Activated B cell treated with CpG ODN at 0.5 μM for 24 hours (primary cell): ENCODE measurements at regions not wholly inside any gene's neighbourhood (a gene's known extent, or its start where the extent isn't known, plus 50 kb on each side); places are given as distances from the start of the nearest gene placed in this dataset.

Experiments
- ATAC-seq: fragments of 200-7000 bp; cut with Tn5 transposase; one replicate; pipeline ENCODE4 v1.10.0; 2021; ENCODE audit warnings: low read depth, mild to moderate bottlenecking, moderate library complexity
- CTCF ChIA-PET: fragments of 350-600 bp; sonication (Branson Sonifier 250); formaldehyde crosslinking; loops from one replicate; lab custom pipeline; 2021; ENCODE audit warnings: antibody characterized with exemption; lab: Charles Lee
- POLR2A ChIA-PET: fragments of 350-600 bp; sonication (Branson Sonifier 250); formaldehyde crosslinking; loops from one replicate; lab custom pipeline; 2021; ENCODE audit warnings: antibody characterized with exemption; lab: Charles Lee
- DNase-seq: peaks from one replicate; pipeline ENCODE4 v3.0.0; 2022
- H3K27ac Mint-ChIP-seq: one replicate; pipeline ENCODE4 v1.8.0; 2020; ENCODE audit warnings: mixed read lengths
- H3K27me3 Mint-ChIP-seq: one replicate; pipeline ENCODE4 v1.8.0; 2021; ENCODE audit warnings: mixed read lengths
- H3K36me3 Mint-ChIP-seq: one replicate; pipeline ENCODE4 v1.8.0; 2021; ENCODE audit warnings: low read depth, mixed read lengths
- H3K4me1 Mint-ChIP-seq: one replicate; pipeline ENCODE4 v1.8.0; 2021; ENCODE audit warnings: mixed read lengths
- H3K4me3 Mint-ChIP-seq: one replicate; pipeline ENCODE4 v1.8.0; 2020; ENCODE audit warnings: mild to moderate bottlenecking, mixed read lengths
- H3K9me3 Mint-ChIP-seq: one replicate; pipeline ENCODE4 v1.8.0; 2020; ENCODE audit warnings: mixed read lengths
- intact Hi-C: fragments of 100-400 bp; cut with micrococcal nuclease; formaldehyde crosslinking; loops from one replicate; pipeline ENCODE4 v1.15.1; 2024
- TF ChIP-seq, protein P1 (sequence below): fragments of 200-600 bp; IDR thresholded peaks from one replicate; pipeline ENCODE4 v1.8.0; 2022; ENCODE audit warnings: antibody characterized with exemption, mild to moderate bottlenecking

DNA sequence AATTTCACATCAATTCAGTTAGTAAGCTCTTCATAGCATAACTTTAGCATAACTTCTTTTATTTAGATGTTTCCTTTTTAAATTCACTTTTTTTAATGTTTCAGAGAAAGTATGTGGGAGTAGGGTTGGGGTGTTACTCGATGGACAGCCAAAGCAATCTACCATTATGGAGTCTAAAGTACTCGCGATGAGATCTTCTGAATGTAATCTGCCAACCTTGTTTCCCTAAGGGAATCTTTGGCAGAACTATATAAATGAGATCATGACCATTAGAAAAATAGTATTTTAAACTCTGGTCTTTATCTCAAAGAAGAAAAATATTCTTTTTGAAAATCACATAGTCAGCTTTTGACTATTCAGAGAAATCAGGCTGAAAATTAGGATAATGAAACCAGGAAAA lies 103.9 kb downstream of the BBS10 start:
- CTCF ChIA-PET, result no interaction called here
- H3K4me1 Mint-ChIP-seq, result no peaks in the 10 kb centered on the region
- TF ChIP-seq, protein P1, sequence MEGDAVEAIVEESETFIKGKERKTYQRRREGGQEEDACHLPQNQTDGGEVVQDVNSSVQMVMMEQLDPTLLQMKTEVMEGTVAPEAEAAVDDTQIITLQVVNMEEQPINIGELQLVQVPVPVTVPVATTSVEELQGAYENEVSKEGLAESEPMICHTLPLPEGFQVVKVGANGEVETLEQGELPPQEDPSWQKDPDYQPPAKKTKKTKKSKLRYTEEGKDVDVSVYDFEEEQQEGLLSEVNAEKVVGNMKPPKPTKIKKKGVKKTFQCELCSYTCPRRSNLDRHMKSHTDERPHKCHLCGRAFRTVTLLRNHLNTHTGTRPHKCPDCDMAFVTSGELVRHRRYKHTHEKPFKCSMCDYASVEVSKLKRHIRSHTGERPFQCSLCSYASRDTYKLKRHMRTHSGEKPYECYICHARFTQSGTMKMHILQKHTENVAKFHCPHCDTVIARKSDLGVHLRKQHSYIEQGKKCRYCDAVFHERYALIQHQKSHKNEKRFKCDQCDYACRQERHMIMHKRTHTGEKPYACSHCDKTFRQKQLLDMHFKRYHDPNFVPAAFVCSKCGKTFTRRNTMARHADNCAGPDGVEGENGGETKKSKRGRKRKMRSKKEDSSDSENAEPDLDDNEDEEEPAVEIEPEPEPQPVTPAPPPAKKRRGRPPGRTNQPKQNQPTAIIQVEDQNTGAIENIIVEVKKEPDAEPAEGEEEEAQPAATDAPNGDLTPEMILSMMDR, result no peak

DNA sequence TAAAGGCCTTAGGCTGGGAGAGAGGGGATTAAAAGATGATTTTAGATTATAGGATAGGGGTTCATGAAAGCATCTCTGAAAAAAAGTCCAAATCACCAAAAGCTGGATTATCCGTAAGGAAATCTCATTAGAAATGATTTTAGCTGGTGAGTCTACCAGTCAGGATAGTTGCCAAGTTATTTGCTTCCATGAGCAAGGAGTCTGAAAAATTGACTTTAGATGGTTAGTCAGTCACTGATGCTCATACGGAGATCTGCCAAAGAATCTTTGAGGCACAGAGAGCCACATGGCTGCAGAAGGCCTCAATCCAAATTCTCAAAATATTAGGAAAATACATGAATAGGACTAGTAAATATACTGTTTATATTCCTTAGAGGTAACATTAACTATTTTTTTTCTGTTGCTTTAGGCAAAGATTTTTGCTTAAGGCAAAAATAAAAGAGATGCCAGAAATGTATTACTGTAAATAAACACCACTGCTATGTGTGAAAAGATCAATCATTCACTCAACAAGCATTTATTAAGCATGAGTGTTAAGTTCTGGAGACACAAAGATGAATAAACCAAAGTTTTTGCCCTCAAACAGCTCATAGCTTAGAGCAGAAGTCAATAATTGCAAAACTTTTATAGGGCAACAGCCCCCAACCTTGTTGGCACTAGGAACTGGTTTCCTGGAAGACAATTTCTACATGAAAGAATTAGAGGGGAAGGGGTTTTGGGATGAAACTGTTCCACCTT lies 105.2 kb downstream of the BBS10 start:
- Mint-ChIP-seq H3K27ac (no peak overlapping the region), H3K4me3 (no peak overlapping the region), H3K4me1 (no peaks in the 10 kb centered on the region), H3K27me3 (no peaks in the 10 kb centered on the region), H3K9me3 (no peaks in the 10 kb centered on the region), H3K36me3 (no peaks in the 10 kb centered on the region)
- TF ChIP-seq, protein P1, result no peak
- ChIA-PET CTCF (no interaction called here), POLR2A (no interaction called here)
- DNase-seq (no peak), ATAC-seq (no peak)
- intact Hi-C loops, result no loop called here

More for the DNA sequence above, 103.9 kb downstream of the BBS10 start:
- Mint-ChIP-seq H3K27ac (no peak overlapping the region), H3K36me3 (no peaks in the 10 kb centered on the region), H3K27me3 (peaks cover 3% of the 10 kb centered on the region), H3K9me3 (no peaks in the 10 kb centered on the region), H3K4me3 (no peak overlapping the region)
- POLR2A ChIA-PET, result no interaction called here
- intact Hi-C loops, result no loop called here
- no peak for DNase-seq
- ATAC-seq, result no peak

DNA sequence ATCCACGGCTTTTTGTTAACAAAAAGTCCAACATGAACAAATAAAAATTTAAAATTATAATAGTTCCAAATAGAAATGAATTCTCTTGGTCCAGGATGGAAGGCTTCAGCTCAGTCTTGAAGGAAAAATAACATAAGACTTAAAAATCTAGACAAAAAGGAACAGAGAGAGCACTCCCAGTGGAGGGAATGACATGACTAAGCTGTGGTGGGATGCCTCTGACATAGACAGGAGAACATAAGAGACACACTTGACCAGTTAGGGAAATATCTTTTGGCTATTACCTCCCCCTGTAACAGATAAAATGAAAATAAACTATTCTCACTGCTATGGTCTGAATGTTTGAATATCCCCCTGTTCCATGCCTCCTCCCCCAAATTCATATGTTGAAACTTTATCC lies 106.8 kb downstream of the BBS10 start:
- ATAC-seq, result no peak
- Mint-ChIP-seq H3K9me3 (no peaks in the 10 kb centered on the region), H3K4me3 (no peak overlapping the region), H3K27me3 (peaks cover 2% of the 10 kb centered on the region), H3K4me1 (no peaks in the 10 kb centered on the region), H3K36me3 (no peaks in the 10 kb centered on the region), H3K27ac (no peak overlapping the region)
- TF ChIP-seq, protein P1, result no peak
- ChIA-PET POLR2A (no interaction called here), CTCF (no interaction called here)
- intact Hi-C loops, result no loop called here
- DNase-seq, result no peak

DNA sequence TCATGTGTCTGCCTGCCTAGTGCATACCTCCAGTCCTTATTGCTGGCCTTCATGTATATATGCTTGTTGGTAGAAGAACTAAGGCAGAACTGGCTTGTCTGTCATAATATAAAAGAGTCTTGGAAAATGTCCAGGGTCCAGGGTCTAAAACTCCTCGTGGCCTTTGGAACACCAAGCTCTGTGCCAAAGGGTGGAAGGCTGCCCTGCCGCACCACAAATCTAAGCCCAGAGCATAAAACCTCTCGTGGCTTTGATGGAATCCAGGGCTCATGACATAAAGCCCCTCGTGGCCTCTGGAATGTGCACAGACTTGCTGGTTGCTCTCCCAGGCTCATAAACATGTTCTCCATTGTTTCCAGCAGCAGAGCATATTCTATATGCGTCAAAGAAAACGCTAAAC lies 107.9 kb downstream of the BBS10 start:
- no peak for ATAC-seq
- Mint-ChIP-seq H3K4me1 (no peaks in the 10 kb centered on the region), H3K27ac (no peak overlapping the region), H3K9me3 (no peaks in the 10 kb centered on the region), H3K4me3 (no peak overlapping the region), H3K36me3 (no peaks in the 10 kb centered on the region), H3K27me3 (peaks cover 2% of the 10 kb centered on the region)
- DNase-seq, result no peak
- TF ChIP-seq, protein P1, result no peak
- POLR2A ChIA-PET, result no interaction called here
- CTCF ChIA-PET, result no interaction called here
- intact Hi-C loops, result no loop called here

DNA sequence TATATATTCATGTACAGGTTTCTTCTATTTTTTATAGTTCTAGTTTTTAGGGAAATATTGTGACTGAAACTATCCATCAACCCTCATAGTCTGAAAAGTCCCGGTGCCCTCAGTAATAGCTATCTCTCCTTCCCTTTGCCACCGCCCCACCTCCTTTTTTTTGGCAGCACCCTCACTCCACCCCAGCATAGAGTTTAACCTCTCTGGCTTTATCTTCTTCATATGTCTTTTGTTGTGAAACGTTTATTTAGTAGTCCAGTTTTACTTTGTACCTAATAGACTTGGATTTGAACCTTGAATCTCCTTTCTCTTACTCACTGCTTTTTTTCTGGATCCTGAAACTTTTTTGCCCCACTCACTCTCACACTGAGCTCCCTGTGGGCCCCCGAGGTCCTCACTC lies 109.5 kb downstream of the BBS10 start:
- no peaks in the 10 kb centered on the region for H3K36me3 Mint-ChIP-seq
- no peak for ATAC-seq
- no peaks in the 10 kb centered on the region for H3K4me1 Mint-ChIP-seq
- H3K9me3 Mint-ChIP-seq, result no peaks in the 10 kb centered on the region
- ChIA-PET CTCF (no interaction called here), POLR2A (no interaction called here)
- no peak for DNase-seq
- no peak overlapping the region for H3K27ac Mint-ChIP-seq
- H3K27me3 Mint-ChIP-seq, result peaks cover 2% of the 10 kb centered on the region
- no peak overlapping the region for H3K4me3 Mint-ChIP-seq
- intact Hi-C loops, result no loop called here
- TF ChIP-seq, protein P1, result no peak
